ENCODE measurements at regions not wholly inside any gene's neighbourhood (a gene's known extent, or its start where the extent isn't known, plus 50 kb on each side); places are given as distances from the start of the nearest gene placed in this dataset.
A peak's percentile ranks its signal among the peaks of the same experiment; 100 is the strongest.

- no peak for TF ChIP-seq ZHX2 (IDR thresholded peaks at IDR 0.05; ENCODE audit: low read depth)
- TF ChIP-seq ZHX2 (CRISPR knock-in tag; IDR thresholded peaks at IDR 0.05; ENCODE audit: borderline replicate concordance) = no peak
- TF ChIP-seq ZSCAN9 (CRISPR knock-in tag; IDR thresholded peaks at IDR 0.05; ENCODE audit: borderline replicate concordance) = 0 out of 2 replicates have a peak, but pooled peaks have one; percentile 47
- peak; percentile 77 for TF ChIP-seq NR2F6 (IDR thresholded peaks at IDR 0.05)
- TF ChIP-seq NR2F6 (CRISPR knock-in tag; IDR thresholded peaks at IDR 0.05) = peak; percentile 91
- 0 out of 2 replicates have a peak, but pooled peaks have one; percentile 77 for TF ChIP-seq FOXO4 (CRISPR knock-in tag; conservative IDR thresholded peaks at IDR 0.05)
- TF ChIP-seq, protein P1, sequence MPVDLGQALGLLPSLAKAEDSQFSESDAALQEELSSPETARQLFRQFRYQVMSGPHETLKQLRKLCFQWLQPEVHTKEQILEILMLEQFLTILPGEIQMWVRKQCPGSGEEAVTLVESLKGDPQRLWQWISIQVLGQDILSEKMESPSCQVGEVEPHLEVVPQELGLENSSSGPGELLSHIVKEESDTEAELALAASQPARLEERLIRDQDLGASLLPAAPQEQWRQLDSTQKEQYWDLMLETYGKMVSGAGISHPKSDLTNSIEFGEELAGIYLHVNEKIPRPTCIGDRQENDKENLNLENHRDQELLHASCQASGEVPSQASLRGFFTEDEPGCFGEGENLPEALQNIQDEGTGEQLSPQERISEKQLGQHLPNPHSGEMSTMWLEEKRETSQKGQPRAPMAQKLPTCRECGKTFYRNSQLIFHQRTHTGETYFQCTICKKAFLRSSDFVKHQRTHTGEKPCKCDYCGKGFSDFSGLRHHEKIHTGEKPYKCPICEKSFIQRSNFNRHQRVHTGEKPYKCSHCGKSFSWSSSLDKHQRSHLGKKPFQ (CRISPR knock-in tag; IDR thresholded peaks at IDR 0.05; ENCODE audit: insufficient replicate concordance) = peak; percentile 24
- peak; percentile 56; the same call in 1 of the 2 replicates for TF ChIP-seq KDM6A (CRISPR knock-in tag; IDR thresholded peaks at IDR 0.05; ENCODE audit: low read depth)
- TF ChIP-seq ZNF746 (CRISPR knock-in tag; IDR thresholded peaks at IDR 0.05) = 0 out of 2 replicates have a peak, but pooled peaks have one; percentile 28
- TF ChIP-seq KLF16 (CRISPR knock-in tag; IDR thresholded peaks at IDR 0.05) = no peak
- peak; percentile 66 for TF ChIP-seq ZFP91 (CRISPR knock-in tag; IDR thresholded peaks at IDR 0.05; ENCODE audit: borderline replicate concordance)
- TF ChIP-seq MAZ (IDR thresholded peaks at IDR 0.05; ENCODE audit: borderline replicate concordance, low read depth, low read length) = no peak
- TF ChIP-seq MAZ (CRISPR knock-in tag; IDR thresholded peaks at IDR 0.05; ENCODE audit: low read depth) = peak; percentile 64
- TF ChIP-seq RARA (CRISPR knock-in tag; IDR thresholded peaks at IDR 0.05) = peak; percentile 98
- 0 out of 2 replicates have a peak, but pooled peaks have one; percentile 20 for TF ChIP-seq ZNF564 (CRISPR knock-in tag; IDR thresholded peaks at IDR 0.05)
- TF ChIP-seq RXRB (CRISPR knock-in tag; IDR thresholded peaks at IDR 0.05; ENCODE audit: borderline replicate concordance) = peak; percentile 87
- TF ChIP-seq SP5 (CRISPR knock-in tag; IDR thresholded peaks at IDR 0.05; ENCODE audit: borderline replicate concordance, low read depth) = peak; percentile 99
These were observed 323.3 kb upstream of the RTL1 start (continued) for GRCh38 chr14:101226603-101227425.
